GM21423 (cell line): ENCODE measurements at regions not wholly inside any gene's neighbourhood (a gene's known extent, or its start where the extent isn't known, plus 50 kb on each side); places are given as distances from the start of the nearest gene placed in this dataset.

Source experiments
- ATAC-seq: cut with Tn5 transposase; IDR thresholded peaks from one replicate; pipeline ENCODE4 v1.9.1; 2021; ENCODE audit warnings: mild to moderate bottlenecking, moderate library complexity; ENCODE audit not compliant: unreplicated experiment

DNA sequence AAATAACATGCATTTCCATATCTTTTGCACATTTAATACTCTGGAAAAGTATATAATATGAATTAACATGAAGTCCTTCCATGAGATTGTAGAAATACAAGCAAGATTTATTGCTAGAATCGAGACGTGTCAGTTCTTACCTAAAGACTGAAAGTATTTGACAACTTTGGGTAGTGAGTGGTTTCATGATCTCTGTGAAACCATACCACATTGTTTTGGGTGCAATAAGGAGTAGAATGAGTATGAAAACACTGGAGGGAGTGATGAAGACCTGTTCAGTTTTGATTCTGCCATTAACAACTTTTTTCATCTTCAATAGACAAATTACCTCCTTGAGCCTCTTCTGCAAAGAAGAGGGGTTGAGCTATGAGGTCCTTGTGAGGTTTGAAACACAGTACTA, 133.7 kb downstream of the NUDT12 start:
- ATAC-seq = no peak

DNA sequence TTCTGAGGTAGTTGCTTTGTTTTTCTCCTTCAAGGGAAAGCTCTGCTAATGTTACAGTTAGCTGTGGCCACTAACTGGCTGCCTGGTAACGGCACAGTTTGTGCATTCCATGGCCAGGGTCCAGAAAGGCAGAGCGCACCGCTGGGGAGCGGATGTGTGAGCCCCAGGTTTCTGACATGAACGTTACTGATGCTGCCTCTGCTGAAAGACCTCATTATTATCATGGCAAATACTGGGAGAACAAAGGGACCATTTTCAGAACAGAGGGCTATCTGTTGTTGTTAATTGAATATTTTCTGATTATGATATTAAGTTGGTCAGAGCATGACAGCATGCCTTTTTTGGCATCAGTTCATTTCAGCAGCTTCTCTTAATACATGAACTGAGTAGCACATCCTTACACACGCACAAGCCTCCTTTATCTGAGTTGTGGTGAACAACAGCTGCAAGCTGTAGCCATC, 134.1 kb downstream of the NUDT12 start:
- no peak for ATAC-seq

DNA sequence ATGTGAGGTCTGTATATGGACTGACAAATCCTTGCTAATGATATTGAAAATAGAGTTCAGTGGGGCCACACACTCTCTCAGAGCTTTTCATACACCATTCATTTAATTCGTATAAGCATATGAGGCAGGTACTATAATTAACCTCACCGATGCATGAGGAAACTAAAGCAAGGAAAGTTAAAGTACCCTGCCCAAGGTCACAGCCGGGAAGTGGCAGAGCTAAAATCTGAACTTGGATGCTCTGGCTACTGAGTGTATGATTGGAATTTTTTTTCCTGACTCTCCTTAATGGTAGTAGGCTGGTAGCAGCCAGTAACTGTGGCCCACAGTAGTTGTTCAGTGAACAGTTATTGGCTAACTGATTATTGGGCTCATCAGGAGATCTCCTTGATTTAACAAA, 135.3 kb downstream of the NUDT12 start:
- no peak for ATAC-seq

DNA sequence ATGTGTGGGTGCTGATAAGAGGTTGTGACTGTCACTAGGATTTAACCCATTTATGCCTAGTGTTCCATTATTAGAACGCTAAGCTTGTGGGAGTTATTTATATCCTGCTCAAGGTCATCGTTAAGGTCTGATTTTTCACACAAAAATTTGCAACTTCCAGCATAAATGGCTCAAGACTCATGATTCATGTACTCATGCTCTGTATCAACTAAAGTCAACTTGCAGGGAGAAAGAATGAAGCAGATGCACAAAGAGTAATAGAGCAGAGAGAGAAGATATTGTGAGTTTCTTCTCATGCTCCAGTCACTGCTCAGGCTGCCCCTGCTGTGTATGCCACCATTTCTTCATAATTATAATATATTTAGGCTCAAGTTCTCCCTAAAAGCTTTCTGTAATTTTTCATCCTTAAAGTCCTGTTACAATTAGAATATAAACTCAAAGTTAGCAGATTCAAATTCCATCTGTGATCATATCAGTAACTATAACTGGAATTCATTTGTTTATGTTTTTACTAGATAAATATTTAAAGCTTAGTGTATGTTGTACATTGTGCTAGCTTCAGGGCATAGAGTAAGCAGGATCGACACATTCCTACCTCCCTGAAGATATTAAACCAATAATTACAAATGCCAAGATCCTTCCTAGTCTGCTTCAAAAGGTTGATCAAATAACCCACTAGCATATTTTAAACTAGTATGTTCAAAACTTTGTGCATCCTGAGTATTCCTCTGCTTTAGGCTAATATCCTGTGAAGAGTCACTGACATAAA, 136.7 kb downstream of the NUDT12 start:
- ATAC-seq = no peak

DNA sequence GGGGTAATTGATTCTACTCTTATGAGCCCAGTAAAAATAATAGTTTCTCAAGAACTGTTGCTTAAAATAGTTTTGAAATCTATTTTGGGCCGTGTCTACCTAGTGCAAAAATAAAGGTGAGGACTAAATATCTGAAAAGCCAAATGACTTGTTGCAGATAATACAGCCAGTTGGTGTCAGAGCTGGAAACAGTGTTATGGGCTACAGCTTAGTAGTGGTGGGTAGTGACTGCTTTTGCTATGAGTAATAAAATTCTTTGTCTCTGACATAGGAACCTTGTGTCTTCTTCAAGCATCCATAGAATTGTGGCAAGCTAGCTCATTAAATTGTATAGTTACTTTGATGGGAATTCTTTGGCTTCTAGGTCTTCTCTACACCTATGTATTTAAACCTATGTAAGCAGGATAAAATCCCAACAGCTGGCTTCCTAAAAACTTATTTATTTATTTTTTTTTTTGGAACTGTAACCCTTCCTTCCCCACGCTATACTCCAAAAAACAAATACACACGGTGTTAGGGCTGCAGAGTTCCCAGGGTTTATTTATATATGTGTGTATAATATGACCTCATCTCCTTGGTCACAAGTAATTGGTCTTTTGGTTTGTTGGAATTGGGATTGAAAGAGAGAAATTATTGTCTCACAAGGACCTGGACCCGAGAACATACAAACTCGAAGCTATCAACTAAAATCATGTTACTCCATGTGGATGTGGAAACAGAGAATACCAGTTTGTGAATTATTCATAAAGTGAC, 138.0 kb downstream of the NUDT12 start:
- no peak for ATAC-seq

DNA sequence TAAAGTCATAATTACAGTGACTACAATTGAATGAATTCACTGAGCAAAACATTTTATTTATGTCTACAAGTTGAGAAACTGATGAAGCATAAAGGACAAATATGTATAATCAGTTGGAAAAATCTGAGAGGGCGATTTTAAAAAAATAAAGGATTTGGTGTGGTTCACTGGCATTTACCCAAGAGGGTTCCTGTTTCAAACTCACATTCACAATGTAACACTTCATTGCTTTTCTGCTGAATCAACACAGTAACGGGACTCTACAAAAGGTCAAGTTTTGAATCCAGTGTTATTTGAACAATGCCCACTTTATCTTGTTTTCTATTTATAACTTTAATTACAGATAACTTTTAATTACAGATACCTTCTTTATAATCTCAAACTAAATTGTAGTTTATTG, 138.6 kb downstream of the NUDT12 start:
- no peak for ATAC-seq

DNA sequence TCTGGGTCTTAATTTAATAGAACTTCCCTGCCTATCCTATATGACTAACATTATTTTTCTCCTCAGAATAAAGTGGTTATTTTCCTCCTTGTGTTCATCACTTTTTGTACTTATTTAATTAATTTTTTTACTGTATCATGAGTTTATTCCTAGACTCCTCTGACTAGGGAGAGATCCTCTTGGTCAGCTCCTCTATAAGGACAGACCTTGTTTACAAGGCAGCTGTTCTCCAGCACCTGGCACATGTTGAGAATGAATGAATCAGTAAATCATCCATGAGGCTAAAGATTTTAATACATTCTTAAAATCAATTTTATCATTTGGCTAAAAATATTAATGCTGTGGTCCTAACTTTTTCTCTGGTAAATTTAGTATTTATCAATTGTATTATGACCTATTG, 139.8 kb downstream of the NUDT12 start:
- no peak for ATAC-seq

DNA sequence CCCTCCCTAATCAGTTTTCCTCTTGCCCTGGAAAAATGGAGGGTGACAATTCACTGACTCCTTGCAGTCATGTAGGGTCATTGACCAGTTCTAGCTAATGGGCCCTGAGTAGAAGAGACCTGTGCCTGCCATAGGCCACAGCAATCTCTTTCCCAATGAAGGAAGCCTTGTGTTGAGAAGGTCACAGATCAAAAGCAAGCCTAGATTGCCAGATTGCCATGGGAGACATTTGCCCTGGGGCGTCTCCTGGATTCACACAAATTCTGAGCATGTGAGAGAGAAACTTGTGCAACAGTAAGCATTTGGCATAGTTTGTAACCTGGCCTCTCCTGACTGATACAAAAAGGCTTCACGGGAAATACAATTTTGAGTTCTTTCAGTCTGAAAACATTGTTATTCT, 148.0 kb downstream of the NUDT12 start:
- no peak for ATAC-seq

DNA sequence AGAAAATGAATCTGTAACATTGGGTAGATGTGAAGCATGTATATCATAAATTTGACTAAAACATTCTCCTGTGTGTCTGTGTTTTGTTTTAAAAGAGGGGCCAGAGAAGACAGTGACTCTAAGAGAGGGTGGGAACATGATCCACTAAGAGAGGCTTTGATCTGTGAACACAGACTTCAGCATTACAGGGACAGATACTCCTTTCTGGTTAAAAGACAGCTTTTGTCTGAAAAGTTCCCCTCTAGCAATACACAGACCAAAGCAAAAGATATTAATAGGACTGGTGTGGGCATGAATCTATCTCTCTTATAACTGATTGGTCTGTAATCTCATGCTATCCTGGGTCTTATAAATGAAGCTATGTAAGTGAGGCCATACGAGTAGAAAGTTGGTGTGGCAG, 150.9 kb downstream of the NUDT12 start:
- no peak for ATAC-seq

DNA sequence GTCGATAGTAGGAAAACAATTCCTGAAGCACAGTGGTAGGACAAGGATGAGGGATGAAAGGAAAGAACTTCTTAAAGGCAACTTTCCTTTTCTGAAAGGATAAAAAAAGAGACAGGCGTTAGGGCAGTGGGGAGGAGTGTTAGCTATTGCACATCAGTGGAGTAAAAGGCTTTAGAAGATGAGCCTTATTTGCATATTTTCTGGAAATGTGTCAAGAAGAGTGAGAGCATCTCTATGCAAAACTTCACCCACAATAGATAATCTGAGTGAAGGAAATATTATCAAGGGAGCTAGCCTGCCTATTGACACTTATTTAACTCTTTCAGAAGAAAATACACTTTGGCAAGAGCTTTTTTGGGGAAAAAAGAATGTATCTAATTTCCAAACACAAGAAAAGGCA, 151.6 kb downstream of the MACIR start:
- peak; percentile 94 for ATAC-seq

DNA sequence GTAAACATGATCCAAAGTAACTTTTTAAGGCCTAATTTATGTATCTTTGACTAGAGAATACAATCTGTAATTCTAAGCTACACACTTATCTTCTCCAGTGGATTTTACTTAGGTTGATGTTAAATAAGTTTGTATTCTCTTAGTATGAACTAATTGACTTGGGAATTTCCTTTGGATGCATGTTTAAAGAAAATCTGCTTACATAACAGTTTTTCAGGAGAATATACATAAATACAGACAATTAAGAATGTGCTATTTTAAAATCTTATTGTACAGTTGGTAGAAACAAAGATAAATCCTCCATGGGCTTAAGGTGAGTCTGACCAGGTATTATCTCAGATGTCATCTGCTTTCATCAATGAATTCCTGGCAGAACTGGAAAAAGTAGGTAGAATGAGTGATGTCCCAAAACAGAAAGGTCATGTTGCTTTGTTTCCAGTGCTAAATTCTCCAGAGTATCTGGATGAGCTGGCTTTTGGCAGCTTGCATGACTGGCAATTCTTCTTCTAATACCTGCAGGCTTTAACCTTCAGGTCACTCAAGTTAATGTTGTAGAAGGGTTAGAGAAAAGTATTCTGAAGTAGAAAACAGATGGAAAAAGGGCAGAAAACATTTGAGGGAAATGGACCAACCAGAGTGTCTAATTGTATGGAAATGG, 150.6 kb downstream of the MACIR start:
- ATAC-seq = no peak

DNA sequence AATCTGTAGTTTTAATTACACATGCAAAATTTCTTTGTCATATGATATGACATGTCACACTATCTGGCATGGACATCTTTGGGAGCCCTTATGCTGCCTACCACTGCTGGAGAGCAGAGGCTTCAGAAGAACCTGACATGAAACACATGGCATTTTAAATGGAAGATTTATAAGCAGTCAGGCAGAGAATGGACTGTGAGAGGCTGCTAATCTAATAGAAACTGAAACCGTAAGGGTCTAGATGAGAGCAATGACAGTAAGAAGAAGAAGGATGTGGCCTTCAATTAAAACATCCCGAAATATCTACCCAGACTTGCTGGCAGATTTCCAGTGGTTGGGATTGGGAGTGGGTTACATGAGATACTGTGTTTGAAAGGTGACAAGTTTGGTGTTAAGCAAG, 149.8 kb downstream of the MACIR start:
- no peak for ATAC-seq

DNA sequence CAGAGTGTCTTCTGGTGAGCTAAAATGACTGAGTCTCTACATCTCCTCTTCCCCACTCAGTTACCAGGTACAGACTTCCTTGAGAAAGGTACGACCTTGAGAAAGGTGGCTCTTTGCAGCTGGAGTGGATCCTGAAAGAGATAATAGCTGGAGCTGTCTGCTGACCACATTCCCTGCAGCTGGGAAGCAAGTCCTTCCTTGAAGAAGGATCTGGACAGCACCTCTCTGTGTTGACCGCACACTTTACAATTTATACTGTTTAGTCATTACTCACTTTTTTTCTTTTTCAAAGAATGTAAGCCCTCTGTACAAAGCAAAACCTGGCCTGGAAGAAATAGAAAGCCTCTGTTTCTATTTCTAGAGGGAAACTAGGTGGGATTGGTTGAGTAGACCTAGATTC, 148.8 kb downstream of the MACIR start:
- ATAC-seq = no peak

DNA sequence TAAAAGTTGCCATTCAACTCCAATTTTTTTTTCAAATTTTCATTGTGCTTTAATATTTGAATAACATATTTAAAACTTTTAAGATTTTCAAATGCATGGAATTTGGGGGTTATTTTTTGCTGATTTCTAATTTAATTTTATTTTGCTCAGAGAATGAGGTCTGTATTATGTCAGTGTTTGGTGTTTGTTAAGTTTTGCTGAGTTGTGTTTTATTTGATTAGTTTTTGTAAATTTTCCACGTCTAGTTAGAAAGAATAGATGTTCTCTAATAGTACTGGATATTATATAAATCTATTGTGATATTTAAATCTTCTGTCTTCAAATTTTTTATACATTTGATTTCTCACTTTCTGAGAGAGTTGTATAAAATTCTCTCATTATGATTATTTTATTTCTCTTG, 145.9 kb downstream of the MACIR start:
- ATAC-seq = no peak

DNA sequence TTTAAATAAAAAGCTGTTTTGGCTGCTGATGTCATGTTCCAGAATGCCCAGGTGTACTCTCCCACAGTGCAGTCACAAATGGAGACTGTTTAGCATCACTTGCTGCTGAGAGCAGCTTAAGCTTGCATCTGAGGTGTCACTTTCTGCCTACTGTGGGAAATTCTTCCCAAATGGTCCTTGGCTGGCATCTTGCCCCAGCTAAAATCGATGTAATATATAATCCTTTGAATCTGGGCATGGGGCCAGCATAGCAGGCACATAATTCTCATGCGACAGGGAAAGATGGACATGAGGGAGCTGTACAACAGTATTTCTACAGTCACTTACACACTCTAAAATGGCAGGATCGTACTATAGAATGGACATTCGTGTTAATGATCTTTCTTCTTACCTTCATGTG, 144.3 kb downstream of the MACIR start:
- ATAC-seq = no peak

DNA sequence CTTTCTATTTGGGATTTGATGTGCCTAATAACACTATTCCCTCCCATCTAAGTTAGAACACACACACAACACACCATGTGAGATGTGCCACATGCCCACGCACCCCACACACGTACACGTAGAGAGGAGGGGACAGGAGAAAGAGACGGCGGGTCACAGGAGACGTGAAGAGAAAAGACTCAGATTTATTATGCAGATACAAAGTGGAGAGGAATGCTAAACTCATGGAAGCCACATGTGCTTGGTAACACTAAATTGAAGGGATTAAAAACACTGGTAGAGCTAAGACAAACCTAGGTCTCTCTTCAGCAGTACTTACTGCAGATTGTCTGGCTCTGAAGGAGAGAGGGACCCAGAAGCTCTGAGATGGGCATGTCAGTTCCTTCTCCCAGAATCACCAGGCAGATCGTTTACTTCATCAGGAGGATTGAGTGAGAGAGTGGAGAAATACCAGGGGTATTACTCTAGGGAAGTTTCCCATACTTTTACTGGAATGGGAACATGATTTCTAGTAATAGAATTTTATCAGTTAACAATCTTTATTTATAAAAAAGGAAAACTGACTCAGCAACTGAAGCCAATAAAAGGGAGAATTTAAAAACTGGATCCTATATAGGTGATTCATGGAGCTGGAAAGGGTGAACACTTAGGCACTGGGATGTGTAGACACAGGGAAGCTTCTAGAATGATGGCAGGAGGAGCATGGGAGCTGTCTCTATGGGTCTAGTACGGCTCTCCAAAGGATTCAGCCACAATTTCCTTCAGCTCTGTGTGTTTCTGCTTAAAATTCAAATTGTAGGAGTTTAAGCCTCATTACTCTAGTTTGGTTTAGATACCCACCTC, 139.4 kb downstream of the MACIR start:
- ATAC-seq = no peak

DNA sequence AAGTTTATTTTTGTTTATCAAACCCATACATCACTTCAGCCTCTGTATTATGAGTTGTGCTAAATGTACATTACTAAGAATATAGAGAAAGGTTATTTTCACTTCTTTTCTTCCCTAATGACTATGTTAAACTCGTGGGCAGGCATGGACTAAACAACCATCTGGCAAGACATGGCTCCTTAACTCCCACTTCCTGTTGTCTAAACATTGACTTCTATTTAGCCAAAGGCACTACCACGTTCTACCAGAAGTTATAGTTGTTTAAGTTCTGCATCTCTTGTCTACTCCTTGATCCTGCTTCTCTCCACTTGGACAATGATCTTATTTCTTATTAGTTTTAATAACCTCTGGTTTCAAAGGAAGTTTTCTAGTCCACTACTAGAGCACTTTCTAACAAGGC, 136.1 kb downstream of the MACIR start:
- ATAC-seq = no peak

DNA sequence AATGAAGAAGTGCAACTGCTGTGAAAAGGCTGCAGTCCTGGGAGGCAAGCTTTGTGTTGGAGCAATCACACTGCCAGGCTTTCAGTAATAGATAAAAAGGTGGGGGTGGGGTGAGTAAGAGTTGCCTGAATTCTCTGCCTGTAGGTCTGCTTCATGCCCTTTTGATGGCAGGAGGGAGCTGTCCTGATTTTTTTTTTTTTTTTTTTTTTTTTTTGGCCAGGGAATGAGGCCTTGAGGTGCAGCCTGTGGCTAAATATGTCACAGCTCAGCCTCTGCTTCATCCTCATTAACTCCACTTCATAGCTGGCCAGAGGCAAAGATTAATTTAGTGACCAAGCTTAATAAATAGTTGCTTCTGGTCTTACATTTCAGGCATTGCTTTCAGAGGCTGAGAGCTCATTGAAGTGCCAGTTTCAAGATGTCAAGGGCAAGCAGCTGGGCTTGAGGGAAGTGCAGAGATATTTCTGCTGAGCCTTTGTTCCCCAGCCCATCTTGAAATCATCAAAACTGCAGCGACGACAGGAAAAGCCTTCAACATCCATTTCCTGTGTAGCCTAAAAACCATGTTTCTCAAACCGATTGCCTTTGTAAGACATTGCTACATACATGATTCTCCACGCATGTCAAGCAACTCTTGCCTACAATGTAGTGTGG, 134.7 kb downstream of the MACIR start:
- ATAC-seq = no peak

DNA sequence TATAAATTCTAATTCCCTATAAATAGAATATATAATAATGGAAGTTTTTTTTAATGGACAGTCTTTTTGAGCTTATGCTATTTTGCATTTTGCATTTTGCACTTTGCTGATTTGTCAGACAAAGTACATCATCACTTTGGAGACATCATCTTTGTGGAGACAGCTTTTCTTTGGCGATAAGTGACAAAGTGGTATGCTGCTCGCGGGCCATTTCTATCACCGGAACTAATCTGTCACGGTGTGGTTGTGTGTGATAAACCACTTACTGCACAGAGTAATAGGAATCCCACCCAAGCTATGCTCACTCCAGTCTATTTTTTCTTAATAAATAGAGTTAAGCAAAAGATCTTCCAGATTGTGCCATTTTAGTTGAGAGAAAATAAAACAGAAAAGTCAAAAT, 133.1 kb downstream of the MACIR start:
- no peak for ATAC-seq

DNA sequence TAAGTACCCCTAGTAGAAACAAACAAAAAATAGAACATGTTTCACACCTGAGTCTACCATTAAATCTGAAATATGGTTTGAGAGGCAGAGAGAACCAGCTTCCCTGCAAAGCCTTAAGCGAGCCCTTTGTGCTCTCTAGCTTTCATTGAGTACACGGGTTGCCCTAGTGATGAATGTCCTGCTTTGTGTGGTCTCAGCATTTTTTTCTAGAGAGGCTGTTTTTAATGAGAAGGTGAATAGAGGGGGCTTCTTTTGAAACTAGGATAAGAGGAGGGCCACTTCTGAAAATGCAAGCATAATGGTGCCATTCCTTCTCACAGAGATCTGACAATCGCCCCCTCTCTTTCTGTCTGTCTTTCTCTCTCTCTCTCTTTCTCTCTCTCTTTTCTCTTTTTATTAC, 131.3 kb downstream of the MACIR start:
- no peak for ATAC-seq

DNA sequence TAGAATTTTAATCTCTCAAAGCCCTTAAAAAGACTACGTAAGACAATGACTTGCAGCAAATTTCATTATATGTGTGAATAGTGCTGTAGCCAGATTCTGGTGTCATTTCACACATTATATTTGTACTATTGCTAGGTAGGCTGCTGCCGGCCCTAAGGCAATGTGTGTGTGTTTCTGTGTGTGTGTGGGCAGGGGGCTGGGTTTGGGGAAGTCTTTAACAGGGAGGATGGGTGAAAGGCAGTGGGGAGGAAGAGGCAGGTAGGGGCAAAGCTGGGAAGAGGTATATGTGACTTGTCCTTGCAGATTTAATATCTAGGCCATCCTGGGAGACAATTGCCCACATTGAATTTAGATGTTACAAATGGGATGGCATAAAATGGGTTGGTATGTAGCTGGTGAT, 130.8 kb downstream of the MACIR start:
- no peak for ATAC-seq
